Stimulated activated CD8-positive, alpha-beta memory T cell treated with anti-CD3 and anti-CD28 coated beads, Interleukin-7, amount 100 ng/mL, for 4 hours (primary cell): ENCODE measurements at regions not wholly inside any gene's neighbourhood (a gene's known extent, or its start where the extent isn't known, plus 50 kb on each side); places are given as distances from the start of the nearest gene placed in this dataset.
"Not testable (repeated sequence)": the region's sequence is repeated elsewhere in the genome, so short reads cannot be mapped to it uniquely, and the experiment has no call there.

Experiments used
- DNase-seq, 2 donors: peaks; one replicate each; pipeline ENCODE4 v3.0.0-alpha.2; 2020; ENCODE audit warnings: low read depth in 2 of 2

GRCh38 chr15:88965097-88965496, 51.9 kb upstream of the MFGE8 start:
- DNase-seq, result not testable (repeated sequence)

GRCh38 chr15:88970232-88970631, 57.1 kb upstream of the MFGE8 start:
- DNase-seq, result no peak

- DNase-seq, result no peak
These were observed 61.2 kb upstream of the MFGE8 start for GRCh38 chr15:88974392-88974791.

- DNase-seq, result no peak
These were observed 62.7 kb upstream of the MFGE8 start for GRCh38 chr15:88975891-88976290.

- DNase-seq, result no peak
These were observed 63.5 kb upstream of the MFGE8 start for GRCh38 chr15:88976656-88977055.

GRCh38 chr15:88979674-88980073, 66.5 kb upstream of the MFGE8 start:
- DNase-seq, result no peak

GRCh38 chr15:88980498-88980897, 67.3 kb upstream of the MFGE8 start:
- no peak for DNase-seq

GRCh38 chr15:88981244-88982215, 68.4 kb upstream of the MFGE8 start:
- DNase-seq, result no peak

- DNase-seq, result no peak
These were observed 69.2 kb upstream of the MFGE8 start for GRCh38 chr15:88982304-88982945.

- no peak for DNase-seq
These were observed 69.8 kb upstream of the MFGE8 start for GRCh38 chr15:88982946-88983342.

GRCh38 chr15:88983861-88984429, 70.8 kb upstream of the MFGE8 start:
- no peak for DNase-seq

- no peak for DNase-seq
These were observed 72.6 kb upstream of the MFGE8 start for GRCh38 chr15:88985547-88986393.

GRCh38 chr15:88986949-88987590, 73.9 kb upstream of the MFGE8 start:
- no peak for DNase-seq

- no peak for DNase-seq
These were observed 74.4 kb upstream of the MFGE8 start for GRCh38 chr15:88987591-88987933.

GRCh38 chr15:88987934-88988671, 74.9 kb upstream of the MFGE8 start:
- DNase-seq, result no peak

- DNase-seq, result no peak
These were observed 76.4 kb upstream of the MFGE8 start for GRCh38 chr15:88989578-88989977.

GRCh38 chr15:88990185-88990679, 77.1 kb upstream of the MFGE8 start:
- no peak for DNase-seq

- DNase-seq, result no peak
These were observed 79.0 kb upstream of the MFGE8 start for GRCh38 chr15:88992216-88992615.

GRCh38 chr15:88992912-88993376, 79.8 kb upstream of the MFGE8 start:
- no peak for DNase-seq

- DNase-seq, result no peak
These were observed 80.5 kb upstream of the MFGE8 start for GRCh38 chr15:88993662-88994061.
